ENCODE measurements at regions not wholly inside any gene's neighbourhood (a gene's known extent, or its start where the extent isn't known, plus 50 kb on each side); places are given as distances from the start of the nearest gene placed in this dataset.
"Not testable (repeated sequence)": the region's sequence is repeated elsewhere in the genome, so short reads cannot be mapped to it uniquely, and the experiment has no call there.

GRCh38 chr18:51458861-51459260 lies 261.4 kb upstream of the MEX3C start:
- no peak for DNase-seq (ENCODE audit: low spot score)

GRCh38 chr18:51461956-51462355 lies 264.5 kb upstream of the MEX3C start:
- no peak for DNase-seq (ENCODE audit: low spot score)

- no peak for DNase-seq (ENCODE audit: low spot score)
Measured at GRCh38 chr18:51463483-51464136, 266.1 kb upstream of the MEX3C start.

GRCh38 chr18:51478908-51479307 lies 281.4 kb upstream of the MEX3C start:
- no peak for DNase-seq (ENCODE audit: low spot score)

- DNase-seq (ENCODE audit: low spot score) = no peak
Measured at GRCh38 chr18:51479736-51480135, 282.3 kb upstream of the MEX3C start.

GRCh38 chr18:51480407-51481261 lies 283.2 kb upstream of the MEX3C start:
- no peak for DNase-seq (ENCODE audit: low spot score)

- DNase-seq (ENCODE audit: low spot score) = no peak
Measured at GRCh38 chr18:51486735-51487366, 289.4 kb upstream of the MEX3C start.

GRCh38 chr18:51490417-51490816 lies 292.9 kb upstream of the MEX3C start:
- no peak for DNase-seq (ENCODE audit: low spot score)

GRCh38 chr18:51490860-51491259 lies 293.4 kb upstream of the MEX3C start:
- DNase-seq (ENCODE audit: low spot score) = no peak

GRCh38 chr18:51491678-51492372 lies 294.3 kb upstream of the MEX3C start:
- DNase-seq (ENCODE audit: low spot score) = peak; percentile 5

GRCh38 chr18:51498085-51498855 lies 300.8 kb upstream of the MEX3C start:
- DNase-seq (ENCODE audit: low spot score) = peak; percentile 5

- DNase-seq (ENCODE audit: low spot score) = no peak
Measured at GRCh38 chr18:51503351-51503750, 305.9 kb upstream of the MEX3C start.

- DNase-seq (ENCODE audit: low spot score) = no peak
Measured at GRCh38 chr18:51506811-51507210, 309.3 kb upstream of the MEX3C start.

- not testable (repeated sequence) for DNase-seq (ENCODE audit: low spot score)
Measured at GRCh38 chr18:51508410-51508809, 310.9 kb upstream of the MEX3C start.

GRCh38 chr18:51510020-51510419 lies 312.5 kb upstream of the MEX3C start:
- DNase-seq (ENCODE audit: low spot score) = no peak

GRCh38 chr18:51513517-51513916 lies 316.0 kb upstream of the MEX3C start:
- DNase-seq (ENCODE audit: low spot score) = no peak

- DNase-seq (ENCODE audit: low spot score) = no peak
Measured at GRCh38 chr18:51514128-51514527, 316.6 kb upstream of the MEX3C start.

GRCh38 chr18:51516478-51517038 lies 319.1 kb upstream of the MEX3C start:
- no peak for DNase-seq (ENCODE audit: low spot score)

GRCh38 chr18:51519571-51519970 lies 322.1 kb upstream of the MEX3C start:
- no peak for DNase-seq (ENCODE audit: low spot score)

- no peak for DNase-seq (ENCODE audit: low spot score)
Measured at GRCh38 chr18:51520676-51521180, 323.2 kb upstream of the MEX3C start.

- no peak for DNase-seq (ENCODE audit: low spot score)
Measured at GRCh38 chr18:51522338-51522737, 324.9 kb upstream of the MEX3C start.

Measured in globus pallidus (tissue), 1 donor.